ENCODE measurements at regions not wholly inside any gene's neighbourhood (a gene's known extent, or its start where the extent isn't known, plus 50 kb on each side); places are given as distances from the start of the nearest gene placed in this dataset.

DNA sequence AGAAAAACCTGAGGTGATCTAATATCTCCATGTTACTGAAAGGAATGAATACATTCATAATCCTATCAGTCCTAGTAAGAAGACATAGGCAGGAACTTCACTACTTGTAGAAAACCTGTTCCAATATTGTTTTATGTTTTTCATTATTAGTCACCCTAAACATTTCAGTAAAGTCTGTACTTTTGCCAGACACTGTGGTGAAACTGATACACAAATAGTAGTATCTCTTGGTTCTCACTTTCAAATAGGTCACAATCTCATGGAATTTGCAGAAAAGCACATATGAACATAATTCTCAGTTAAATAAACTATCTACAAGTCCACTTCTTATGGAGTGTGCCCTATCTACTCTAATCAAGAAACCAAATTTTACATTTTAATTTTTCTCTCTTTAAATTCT, 88.3 kb upstream of the PCDH9 start:
- no peak for DNase-seq (ENCODE audit: extremely low read depth, low read depth)
- TF ChIP-seq, protein P1, sequence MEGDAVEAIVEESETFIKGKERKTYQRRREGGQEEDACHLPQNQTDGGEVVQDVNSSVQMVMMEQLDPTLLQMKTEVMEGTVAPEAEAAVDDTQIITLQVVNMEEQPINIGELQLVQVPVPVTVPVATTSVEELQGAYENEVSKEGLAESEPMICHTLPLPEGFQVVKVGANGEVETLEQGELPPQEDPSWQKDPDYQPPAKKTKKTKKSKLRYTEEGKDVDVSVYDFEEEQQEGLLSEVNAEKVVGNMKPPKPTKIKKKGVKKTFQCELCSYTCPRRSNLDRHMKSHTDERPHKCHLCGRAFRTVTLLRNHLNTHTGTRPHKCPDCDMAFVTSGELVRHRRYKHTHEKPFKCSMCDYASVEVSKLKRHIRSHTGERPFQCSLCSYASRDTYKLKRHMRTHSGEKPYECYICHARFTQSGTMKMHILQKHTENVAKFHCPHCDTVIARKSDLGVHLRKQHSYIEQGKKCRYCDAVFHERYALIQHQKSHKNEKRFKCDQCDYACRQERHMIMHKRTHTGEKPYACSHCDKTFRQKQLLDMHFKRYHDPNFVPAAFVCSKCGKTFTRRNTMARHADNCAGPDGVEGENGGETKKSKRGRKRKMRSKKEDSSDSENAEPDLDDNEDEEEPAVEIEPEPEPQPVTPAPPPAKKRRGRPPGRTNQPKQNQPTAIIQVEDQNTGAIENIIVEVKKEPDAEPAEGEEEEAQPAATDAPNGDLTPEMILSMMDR (IDR thresholded peaks at IDR 0.05; ENCODE audit: low read depth, low read length): no peak

DNA sequence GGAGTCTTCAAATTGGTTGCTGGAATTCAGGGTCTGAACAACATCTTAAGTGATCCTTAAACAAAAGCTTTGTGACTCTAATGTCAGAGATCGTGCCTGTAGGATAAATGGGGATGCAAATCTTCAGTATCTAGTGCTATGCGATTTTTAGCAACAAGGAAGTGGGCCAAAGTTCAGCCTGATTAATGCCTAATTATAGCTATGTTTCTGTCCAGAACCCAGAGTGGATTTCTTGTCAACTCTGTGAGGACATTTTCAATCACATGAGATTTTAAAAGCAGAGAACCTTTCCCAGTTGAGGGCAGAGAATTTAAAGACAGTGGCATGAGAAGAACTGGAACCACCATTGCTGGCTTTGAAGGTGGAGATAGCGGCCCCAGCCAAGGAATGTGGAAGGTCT, 84.3 kb upstream of the PCDH9 start:
- no peak for DNase-seq (ENCODE audit: extremely low read depth, low read depth)
- TF ChIP-seq, protein P1 (IDR thresholded peaks at IDR 0.05; ENCODE audit: low read depth, low read length): no peak

DNA sequence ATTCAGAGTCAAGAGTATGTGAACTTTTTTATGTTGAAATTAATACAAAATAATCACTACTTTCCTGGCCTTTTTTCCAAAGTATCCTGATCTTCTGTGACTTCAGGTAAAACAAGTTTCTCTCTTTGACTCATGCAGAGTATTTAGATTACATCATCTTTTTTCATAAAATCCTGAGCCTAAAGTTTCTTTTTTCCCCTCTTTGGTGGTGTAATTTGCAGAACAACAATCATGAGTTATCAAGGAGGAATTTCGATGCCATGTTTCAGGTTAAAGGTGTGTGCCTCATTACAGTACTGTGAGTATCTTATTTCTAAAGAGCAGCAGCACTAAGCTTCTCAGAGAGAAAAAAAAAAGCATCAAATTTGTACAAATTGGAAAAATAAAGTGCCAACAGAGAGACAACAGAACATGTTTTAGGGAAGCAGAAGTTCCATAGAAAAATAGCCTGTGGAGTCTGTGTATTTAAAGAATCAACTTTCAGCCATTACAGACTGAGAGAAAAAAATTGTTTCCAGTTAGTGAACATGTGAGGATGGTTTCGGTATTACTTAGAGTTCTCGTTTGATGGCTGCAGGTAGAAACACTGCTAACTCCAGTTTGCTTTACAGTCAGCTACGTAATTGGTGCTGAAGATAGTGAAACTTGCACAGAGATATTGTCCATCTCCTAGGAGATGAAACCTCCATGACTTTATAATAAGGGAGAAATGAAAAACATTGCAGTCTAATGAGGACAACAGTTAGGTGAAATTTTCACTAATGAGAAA, 78.1 kb upstream of the PCDH9 start:
- TF ChIP-seq, protein P1 (IDR thresholded peaks at IDR 0.05; ENCODE audit: low read depth, low read length): no peak
- no peak for DNase-seq (ENCODE audit: extremely low read depth, low read depth)

DNA sequence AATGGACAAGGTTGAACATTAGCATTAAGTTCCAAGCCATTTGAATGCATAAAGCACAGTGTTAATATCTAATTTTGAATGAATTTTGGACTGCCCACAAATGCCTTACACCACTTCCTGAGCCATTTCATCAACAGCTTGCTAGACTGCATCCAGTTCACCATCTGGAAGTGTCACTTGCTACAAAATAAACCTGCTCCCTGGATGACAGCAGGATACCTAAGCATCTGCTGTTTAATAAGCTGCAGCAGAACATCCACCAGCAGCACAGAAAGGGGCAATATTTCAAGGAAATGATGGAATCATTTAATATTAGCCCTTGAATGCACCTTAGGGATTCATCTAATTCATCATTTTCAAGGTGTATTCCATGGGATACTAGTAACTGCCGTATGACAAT, 76.6 kb upstream of the PCDH9 start:
- no peak for DNase-seq (ENCODE audit: extremely low read depth, low read depth)
- TF ChIP-seq, protein P1 (IDR thresholded peaks at IDR 0.05; ENCODE audit: low read depth, low read length): no peak

DNA sequence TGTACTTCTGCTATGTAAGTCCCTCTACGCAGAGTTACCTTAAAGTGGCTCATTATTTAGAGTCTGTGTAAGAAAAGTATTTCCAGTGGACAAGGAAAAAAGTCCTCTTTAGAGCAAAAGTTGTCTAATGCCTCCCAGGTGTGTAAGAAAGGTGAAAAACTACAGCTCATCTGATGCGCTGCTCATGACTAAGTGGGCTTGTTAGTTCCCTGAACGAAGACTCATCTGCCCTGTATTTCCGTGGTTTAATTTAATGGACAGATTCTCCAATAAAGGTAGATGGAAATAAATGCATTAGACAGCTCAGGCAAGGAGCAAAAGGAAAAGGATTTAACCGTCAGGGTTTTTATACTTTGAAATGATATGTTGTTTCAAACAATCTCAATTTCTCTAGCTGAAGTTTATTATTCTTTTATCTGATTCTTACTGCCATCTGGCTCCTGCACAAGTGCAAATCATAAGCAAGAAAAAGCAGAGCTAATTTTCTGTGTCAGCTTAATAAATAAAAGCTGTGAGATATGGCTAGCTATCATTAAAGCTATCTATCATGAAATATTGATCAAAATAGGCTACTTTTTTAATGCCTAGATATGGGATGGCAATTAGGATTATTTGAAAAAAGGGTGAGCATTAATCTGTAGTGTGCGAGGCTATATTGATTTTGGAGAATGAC, 73.7 kb upstream of the PCDH9 start:
- TF ChIP-seq, protein P1 (IDR thresholded peaks at IDR 0.05; ENCODE audit: low read depth, low read length): no peak
- no peak for DNase-seq (ENCODE audit: extremely low read depth, low read depth)

DNA sequence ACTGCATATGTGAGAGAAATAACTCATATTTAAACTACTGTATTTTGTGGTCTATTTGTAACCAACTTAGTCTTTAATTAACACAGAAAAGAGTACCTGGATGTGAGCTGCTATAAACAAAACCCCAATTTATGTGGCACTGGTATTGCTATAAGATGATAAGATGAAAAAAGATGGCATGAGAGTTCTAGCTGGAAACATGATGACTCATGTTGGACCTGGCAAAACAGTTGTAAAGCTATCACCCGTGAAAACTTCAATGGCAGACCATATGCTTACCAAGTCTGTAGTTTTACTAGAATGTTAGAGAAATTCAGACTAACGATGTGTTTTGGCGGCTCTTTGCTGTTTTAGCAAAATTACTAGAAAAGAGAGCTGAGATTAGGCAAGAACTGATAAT, 69.6 kb upstream of the PCDH9 start:
- TF ChIP-seq, protein P1 (IDR thresholded peaks at IDR 0.05; ENCODE audit: low read depth, low read length): no peak

DNA sequence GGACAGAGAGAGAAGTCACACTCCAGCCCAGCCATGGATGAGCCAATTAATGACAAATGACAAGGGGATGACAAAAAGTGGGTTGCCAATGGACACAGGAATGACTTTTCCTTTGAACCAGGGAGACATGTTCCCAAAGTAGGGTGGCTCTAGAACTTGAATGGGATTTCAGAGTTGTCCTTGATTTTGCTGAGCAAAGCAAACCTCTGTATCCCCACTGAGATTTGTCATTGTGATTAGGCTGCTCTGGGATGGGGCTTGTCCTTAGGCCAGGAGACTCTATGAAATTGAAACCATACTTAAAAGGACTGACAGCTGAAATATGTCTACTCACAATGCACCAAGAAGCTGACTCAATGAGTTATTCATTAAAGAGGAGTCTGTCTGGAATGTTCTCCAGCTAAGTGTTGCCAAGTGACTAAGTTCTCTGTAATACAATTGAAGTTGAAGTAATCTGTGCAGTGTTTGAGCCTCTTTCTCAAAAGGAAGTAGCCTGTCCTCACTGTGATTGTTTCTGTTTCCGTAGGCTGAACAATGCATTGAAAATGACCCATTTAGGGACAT, 69.0 kb upstream of the PCDH9 start:
- TF ChIP-seq, protein P1 (IDR thresholded peaks at IDR 0.05; ENCODE audit: low read depth, low read length): no peak
- no peak for DNase-seq (ENCODE audit: extremely low read depth, low read depth)

More for the DNA sequence above, 69.6 kb upstream of the PCDH9 start:
- no peak for DNase-seq (ENCODE audit: extremely low read depth, low read depth)
